ENCODE measurements at regions not wholly inside any gene's neighbourhood (a gene's known extent, or its start where the extent isn't known, plus 50 kb on each side); places are given as distances from the start of the nearest gene placed in this dataset.

GRCh38 chr6:145489583-145489982 lies 245.7 kb downstream of the EPM2A start:
- intact Hi-C loops (cut with micrococcal nuclease; ENCODE audit: unreplicated experiment), result no loop called here
- ChIA-PET POLR2A (ENCODE audit: low non-redundant PET) (no interaction called here), CTCF (no interaction called here)
- BruUV-seq (replicated peaks), result no TSS peak
- no peaks in the 10 kb centered on the region for H3K4me1 ChIP-seq (ENCODE audit: insufficient read depth, low read length, poor library complexity, severe bottlenecking)
- H3K4me3 ChIP-seq (ENCODE audit: low read depth, low read length, poor library complexity, severe bottlenecking), result no peak overlapping the region
- no peak for DNase-seq (ENCODE audit: low spot score)
- TF ChIP-seq CTCF (conservative IDR thresholded peaks at IDR 0.05; ENCODE audit: low read depth, low read length) (no peak), EZH2 (IDR thresholded peaks at IDR 0.05; ENCODE audit: borderline replicate concordance, low read depth, low read length, poor library complexity, severe bottlenecking) (no peak)
- no peaks in the 10 kb centered on the region for H3K36me3 ChIP-seq (ENCODE audit: insufficient read depth, low read length, poor library complexity, severe bottlenecking)
- H3K9me3 ChIP-seq (ENCODE audit: low read depth, low read length, poor library complexity, severe bottlenecking), result no peaks in the 10 kb centered on the region
- H3K27me3 ChIP-seq (replicated peaks; ENCODE audit: insufficient read depth, low read depth, low read length, poor library complexity), result no peaks in the 10 kb centered on the region
- H3K27ac ChIP-seq (ENCODE audit: low read depth, low read length, poor library complexity, severe bottlenecking), result no peak overlapping the region

- Histone ChIP-seq H3K36me3 (ENCODE audit: insufficient read depth, low read length, poor library complexity, severe bottlenecking) (no peaks in the 10 kb centered on the region), H3K9me3 (ENCODE audit: low read depth, low read length, poor library complexity, severe bottlenecking) (no peaks in the 10 kb centered on the region), H3K27ac (ENCODE audit: low read depth, low read length, poor library complexity, severe bottlenecking) (no peak overlapping the region), H3K4me3 (ENCODE audit: low read depth, low read length, poor library complexity, severe bottlenecking) (no peak overlapping the region), H3K27me3 (replicated peaks; ENCODE audit: insufficient read depth, low read depth, low read length, poor library complexity) (no peaks in the 10 kb centered on the region), H3K4me1 (ENCODE audit: insufficient read depth, low read length, poor library complexity, severe bottlenecking) (no peaks in the 10 kb centered on the region)
- ChIA-PET CTCF (no interaction called here), POLR2A (ENCODE audit: low non-redundant PET) (no interaction called here)
- intact Hi-C loops (cut with micrococcal nuclease; ENCODE audit: unreplicated experiment), result no loop called here
- no TSS peak for BruUV-seq (replicated peaks)
- no peak for TF ChIP-seq EZH2 (IDR thresholded peaks at IDR 0.05; ENCODE audit: borderline replicate concordance, low read depth, low read length, poor library complexity, severe bottlenecking)
- no peak for DNase-seq (ENCODE audit: low spot score)
Measured at GRCh38 chr6:145490068-145490467, 245.3 kb downstream of the EPM2A start.

- no TSS peak for BruUV-seq (replicated peaks)
- TF ChIP-seq CTCF (conservative IDR thresholded peaks at IDR 0.05; ENCODE audit: low read depth, low read length), result no peak
- TF ChIP-seq EZH2 (IDR thresholded peaks at IDR 0.05; ENCODE audit: borderline replicate concordance, low read depth, low read length, poor library complexity, severe bottlenecking), result no peak
- CTCF ChIA-PET, result no interaction called here
Measured at GRCh38 chr6:145491126-145491525, 244.2 kb downstream of the EPM2A start.

DNA sequence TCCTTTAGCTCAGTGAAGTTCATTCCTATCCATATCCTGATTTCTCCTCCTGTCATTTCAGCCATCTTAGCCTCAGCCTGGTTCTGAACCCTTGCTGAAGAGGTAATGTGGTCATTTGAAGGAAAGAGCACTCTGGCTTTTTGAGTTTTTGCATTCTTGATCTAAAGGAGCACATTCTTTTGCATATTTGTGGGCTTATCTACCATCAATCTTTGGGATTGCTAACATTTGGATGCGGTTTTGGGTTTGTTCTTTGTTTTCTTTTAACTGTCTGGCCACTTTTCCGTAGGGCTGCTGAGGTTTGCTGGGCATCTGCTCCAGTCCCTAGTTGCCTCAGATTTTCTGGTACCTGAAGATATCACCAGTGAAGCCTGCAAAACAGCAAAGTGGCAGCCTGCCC lies 238.3 kb downstream of the EPM2A start:
- intact Hi-C loops (cut with micrococcal nuclease; ENCODE audit: unreplicated experiment), result no loop called here
- ChIA-PET CTCF (no interaction called here), POLR2A (ENCODE audit: low non-redundant PET) (no interaction called here)
- H3K27me3 ChIP-seq (replicated peaks; ENCODE audit: insufficient read depth, low read depth, low read length, poor library complexity), result no peaks in the 10 kb centered on the region
- H3K36me3 ChIP-seq (ENCODE audit: insufficient read depth, low read length, poor library complexity, severe bottlenecking), result no peaks in the 10 kb centered on the region
- H3K4me1 ChIP-seq (ENCODE audit: insufficient read depth, low read length, poor library complexity, severe bottlenecking), result no peaks in the 10 kb centered on the region
- no peak overlapping the region for H3K4me3 ChIP-seq (ENCODE audit: low read depth, low read length, poor library complexity, severe bottlenecking)
- H3K9me3 ChIP-seq (ENCODE audit: low read depth, low read length, poor library complexity, severe bottlenecking), result no peaks in the 10 kb centered on the region
- BruUV-seq (replicated peaks), result no TSS peak
- DNase-seq (ENCODE audit: low spot score), result no peak
- no peak for TF ChIP-seq EZH2 (IDR thresholded peaks at IDR 0.05; ENCODE audit: borderline replicate concordance, low read depth, low read length, poor library complexity, severe bottlenecking)
- TF ChIP-seq CTCF (conservative IDR thresholded peaks at IDR 0.05; ENCODE audit: low read depth, low read length), result no peak
- no peak overlapping the region for H3K27ac ChIP-seq (ENCODE audit: low read depth, low read length, poor library complexity, severe bottlenecking)

More at GRCh38 chr6:145491126-145491525, 244.2 kb downstream of the EPM2A start:
- Histone ChIP-seq H3K9me3 (ENCODE audit: low read depth, low read length, poor library complexity, severe bottlenecking) (no peaks in the 10 kb centered on the region), H3K36me3 (ENCODE audit: insufficient read depth, low read length, poor library complexity, severe bottlenecking) (no peaks in the 10 kb centered on the region), H3K4me1 (ENCODE audit: insufficient read depth, low read length, poor library complexity, severe bottlenecking) (no peaks in the 10 kb centered on the region), H3K27ac (ENCODE audit: low read depth, low read length, poor library complexity, severe bottlenecking) (no peak overlapping the region), H3K4me3 (ENCODE audit: low read depth, low read length, poor library complexity, severe bottlenecking) (no peak overlapping the region), H3K27me3 (replicated peaks; ENCODE audit: insufficient read depth, low read depth, low read length, poor library complexity) (no peaks in the 10 kb centered on the region)
- POLR2A ChIA-PET (ENCODE audit: low non-redundant PET), result no interaction called here
- no peak for DNase-seq (ENCODE audit: low spot score)
- intact Hi-C loops (cut with micrococcal nuclease; ENCODE audit: unreplicated experiment), result no loop called here
